Panc1 (cell line): ENCODE measurements at regions not wholly inside any gene's neighbourhood (a gene's known extent, or its start where the extent isn't known, plus 50 kb on each side); places are given as distances from the start of the nearest gene placed in this dataset.
A peak's percentile ranks its signal among the peaks of the same experiment; 100 is the strongest.

Experiments used
- ATAC-seq: fragments of 200-7000 bp; cut with Tn5 transposase; 2 replicates; pipeline ENCODE4 v1.9.1; 2020; ENCODE audit warnings: mild to moderate bottlenecking, moderate library complexity
- BruUV-seq: library from RNA; stranded (reverse); fragments of 400-500 nt; replicated peaks from 2 replicates; lab custom pipeline; 2021; lab: Mats Ljungman, UMichigan
- CTCF ChIA-PET: fragments of 300-600 bp; sonication (Branson Sonifier 250); formaldehyde crosslinking; loops from one replicate; lab custom pipeline; 2022; ENCODE audit warnings: antibody characterized with exemption; lab: Charles Lee
- POLR2A ChIA-PET: fragments of 300-600 bp; sonication (Branson Sonifier 250); formaldehyde crosslinking; loops from one replicate; lab custom pipeline; 2022; ENCODE audit warnings: antibody characterized with exemption; lab: Charles Lee
- DNase-seq: peaks from one replicate; pipeline ENCODE4 v3.0.0-alpha.2; 2010; ENCODE audit warnings: low read depth, low spot score
- H3K27ac ChIP-seq: 2 replicates; pipeline ENCODE4 v1.5.1; 2011; ENCODE audit warnings: mild to moderate bottlenecking, low read length, inconsistent platforms
- H3K27me3 ChIP-seq: fragments of 200-500 bp; sonication (Bioruptor generic); 2 replicates; pipeline ENCODE4 v1.6.0; 2014; ENCODE audit warnings: low read length, inconsistent platforms; ENCODE audit not compliant: control insufficient read depth, insufficient read depth
- H3K36me3 ChIP-seq: fragments of 200-500 bp; sonication (Bioruptor generic); 2 replicates; pipeline ENCODE4 v1.5.1; 2014; ENCODE audit warnings: inconsistent platforms, mild to moderate bottlenecking, low read length, moderate library complexity; ENCODE audit not compliant: control insufficient read depth, insufficient read depth
- H3K4me1 ChIP-seq: 2 replicates; pipeline ENCODE4 v1.5.1; 2011; ENCODE audit warnings: inconsistent platforms, mild to moderate bottlenecking, low read length, moderate library complexity; ENCODE audit not compliant: control insufficient read depth, insufficient read depth
- H3K4me3 ChIP-seq, 2 experiments: 2 replicates each; pipeline ENCODE4 v1.5.1; 2011 to 2012; ENCODE audit warnings: low read depth in 2 of 2, low read length in 2 of 2, mild to moderate bottlenecking in 2 of 2, inconsistent platforms in 1 of 2, moderate library complexity in 1 of 2
- H3K9me3 ChIP-seq: fragments of 200-500 bp; sonication (Bioruptor generic); 2 replicates; pipeline ENCODE4 v1.5.1; 2014; ENCODE audit warnings: low read depth, mild to moderate bottlenecking, inconsistent platforms, low read length, moderate library complexity; ENCODE audit not compliant: control insufficient read depth, insufficient read depth
- POLR2AphosphoS5 ChIP-seq: IDR thresholded peaks from 2 replicates; pipeline ENCODE4 v1.6.1; 2012; ENCODE audit warnings: mild to moderate bottlenecking, low read depth, low read length, moderate library complexity
- TCF7L2 ChIP-seq: IDR thresholded peaks from 2 replicates; pipeline ENCODE4 v1.6.1; 2011; ENCODE audit warnings: mild to moderate bottlenecking, low read depth, low read length, inconsistent platforms
- in situ Hi-C: cut with HindIII; loops from 2 replicates; pipeline ENCODE4 v1.10.0; 2016; ENCODE audit warnings: low sequenced_read_pairs, low pct_unique_long_range_greater_than_20kb
- intact Hi-C: fragments of 100-400 bp; cut with micrococcal nuclease; formaldehyde crosslinking; loops from one replicate; pipeline ENCODE4 v1.10.0; 2022; ENCODE audit not compliant: unreplicated experiment
- TF ChIP-seq, protein P1 (sequence below), 2 experiments: IDR thresholded peaks; 2 replicates each; pipeline ENCODE4 v1.6.1; 2011 to 2012; ENCODE audit warnings: low read depth in 2 of 2, control low read depth in 1 of 2, low read length in 1 of 2, mild to moderate bottlenecking in 1 of 2, moderate library complexity in 1 of 2; ENCODE audit not compliant: insufficient read depth in 1 of 2
- TF ChIP-seq, protein P2 (sequence below): fragments of 450-650 bp; IDR thresholded peaks from 2 replicates; pipeline ENCODE4 v1.5.1; 2017; ENCODE audit warnings: mild to moderate bottlenecking

DNA sequence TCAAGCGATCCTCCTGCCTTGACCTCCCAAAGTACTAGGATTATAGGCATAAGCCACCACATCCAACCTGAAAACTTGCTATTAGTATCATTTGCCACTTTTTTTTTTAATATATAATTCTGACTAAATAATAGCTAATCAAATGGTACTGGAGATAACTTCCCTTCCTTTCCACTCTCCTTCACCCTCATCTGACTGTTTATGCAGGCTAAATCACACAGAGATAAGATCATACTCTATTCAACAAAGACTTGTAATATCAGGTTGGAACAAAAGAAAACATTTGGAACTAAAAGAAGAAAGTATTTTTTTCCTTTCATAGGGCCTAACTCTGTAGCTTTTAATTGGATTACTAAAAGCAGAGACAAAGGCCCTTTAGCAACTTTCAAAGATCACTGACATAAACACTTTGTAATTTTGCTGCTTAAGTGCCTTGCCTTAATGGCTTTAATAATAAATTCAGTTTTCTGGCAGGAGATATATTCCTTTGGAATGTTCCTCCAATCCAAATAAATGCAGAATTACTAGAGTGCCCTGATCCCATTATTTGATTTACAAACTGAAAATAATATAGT, 198.7 kb upstream of the ASCC3 start:
- no peak overlapping the region for H3K4me3 ChIP-seq
- POLR2A ChIA-PET: no interaction called here
- H3K27ac ChIP-seq: peak overlapping the region; percentile 87; the same call in 1 of the 2 replicates
- intact Hi-C loops: no loop called here
- in situ Hi-C loops: no loop called here
- CTCF ChIA-PET: interaction anchor here (0.7 kb wide), 1 partner anchor 29 kb away, joined by 3 read pairs; no protein-coding TSS in a partner anchor
- no peaks in the 10 kb centered on the region for H3K36me3 ChIP-seq
- no peaks in the 10 kb centered on the region for H3K27me3 ChIP-seq
- BruUV-seq: no TSS peak
- ATAC-seq: no peak
- peaks cover 16% of the 10 kb centered on the region for H3K4me1 ChIP-seq
- no peak for DNase-seq
- TF ChIP-seq POLR2AphosphoS5: no peak
- peaks cover 16% of the 10 kb centered on the region for H3K9me3 ChIP-seq

DNA sequence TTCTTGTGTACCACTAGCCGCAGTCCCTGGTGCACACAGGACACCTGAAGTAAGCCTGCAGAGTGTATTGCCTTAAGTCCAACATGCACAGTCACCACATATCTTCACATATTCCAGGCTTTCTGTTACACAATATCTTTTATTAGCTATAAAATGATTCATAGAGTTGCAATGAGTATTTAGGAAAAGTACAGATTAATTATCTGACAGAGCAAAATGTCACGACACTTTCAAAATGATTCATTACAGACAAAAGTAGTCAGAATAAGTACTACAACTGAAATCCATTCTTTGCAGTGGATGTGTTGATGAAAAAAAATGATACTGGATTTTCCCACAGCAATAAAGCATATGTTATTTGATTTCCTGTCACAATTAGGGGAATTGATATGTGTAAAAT, 199.5 kb upstream of the ASCC3 start:
- Histone ChIP-seq H3K4me3 (no peak overlapping the region), H3K27me3 (no peaks in the 10 kb centered on the region), H3K27ac (peak overlapping the region; percentile 87; the same call in 1 of the 2 replicates), H3K4me1 (peaks cover 16% of the 10 kb centered on the region), H3K9me3 (peaks cover 16% of the 10 kb centered on the region), H3K36me3 (no peaks in the 10 kb centered on the region)
- POLR2A ChIA-PET: no interaction called here
- in situ Hi-C loops (no loop called here), intact Hi-C loops (no loop called here)
- CTCF ChIA-PET: no interaction called here
- no peak for TF ChIP-seq POLR2AphosphoS5
- TF ChIP-seq, protein P1, sequence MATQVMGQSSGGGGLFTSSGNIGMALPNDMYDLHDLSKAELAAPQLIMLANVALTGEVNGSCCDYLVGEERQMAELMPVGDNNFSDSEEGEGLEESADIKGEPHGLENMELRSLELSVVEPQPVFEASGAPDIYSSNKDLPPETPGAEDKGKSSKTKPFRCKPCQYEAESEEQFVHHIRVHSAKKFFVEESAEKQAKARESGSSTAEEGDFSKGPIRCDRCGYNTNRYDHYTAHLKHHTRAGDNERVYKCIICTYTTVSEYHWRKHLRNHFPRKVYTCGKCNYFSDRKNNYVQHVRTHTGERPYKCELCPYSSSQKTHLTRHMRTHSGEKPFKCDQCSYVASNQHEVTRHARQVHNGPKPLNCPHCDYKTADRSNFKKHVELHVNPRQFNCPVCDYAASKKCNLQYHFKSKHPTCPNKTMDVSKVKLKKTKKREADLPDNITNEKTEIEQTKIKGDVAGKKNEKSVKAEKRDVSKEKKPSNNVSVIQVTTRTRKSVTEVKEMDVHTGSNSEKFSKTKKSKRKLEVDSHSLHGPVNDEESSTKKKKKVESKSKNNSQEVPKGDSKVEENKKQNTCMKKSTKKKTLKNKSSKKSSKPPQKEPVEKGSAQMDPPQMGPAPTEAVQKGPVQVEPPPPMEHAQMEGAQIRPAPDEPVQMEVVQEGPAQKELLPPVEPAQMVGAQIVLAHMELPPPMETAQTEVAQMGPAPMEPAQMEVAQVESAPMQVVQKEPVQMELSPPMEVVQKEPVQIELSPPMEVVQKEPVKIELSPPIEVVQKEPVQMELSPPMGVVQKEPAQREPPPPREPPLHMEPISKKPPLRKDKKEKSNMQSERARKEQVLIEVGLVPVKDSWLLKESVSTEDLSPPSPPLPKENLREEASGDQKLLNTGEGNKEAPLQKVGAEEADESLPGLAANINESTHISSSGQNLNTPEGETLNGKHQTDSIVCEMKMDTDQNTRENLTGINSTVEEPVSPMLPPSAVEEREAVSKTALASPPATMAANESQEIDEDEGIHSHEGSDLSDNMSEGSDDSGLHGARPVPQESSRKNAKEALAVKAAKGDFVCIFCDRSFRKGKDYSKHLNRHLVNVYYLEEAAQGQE (IDR thresholded peaks at IDR 0.05; ENCODE audit: insufficient read depth in 1 of 2, low read depth in 2 of 2, low read length in 1 of 2): no peak
- no TSS peak for BruUV-seq
- no peak for DNase-seq
- ATAC-seq: peak; percentile 72

DNA sequence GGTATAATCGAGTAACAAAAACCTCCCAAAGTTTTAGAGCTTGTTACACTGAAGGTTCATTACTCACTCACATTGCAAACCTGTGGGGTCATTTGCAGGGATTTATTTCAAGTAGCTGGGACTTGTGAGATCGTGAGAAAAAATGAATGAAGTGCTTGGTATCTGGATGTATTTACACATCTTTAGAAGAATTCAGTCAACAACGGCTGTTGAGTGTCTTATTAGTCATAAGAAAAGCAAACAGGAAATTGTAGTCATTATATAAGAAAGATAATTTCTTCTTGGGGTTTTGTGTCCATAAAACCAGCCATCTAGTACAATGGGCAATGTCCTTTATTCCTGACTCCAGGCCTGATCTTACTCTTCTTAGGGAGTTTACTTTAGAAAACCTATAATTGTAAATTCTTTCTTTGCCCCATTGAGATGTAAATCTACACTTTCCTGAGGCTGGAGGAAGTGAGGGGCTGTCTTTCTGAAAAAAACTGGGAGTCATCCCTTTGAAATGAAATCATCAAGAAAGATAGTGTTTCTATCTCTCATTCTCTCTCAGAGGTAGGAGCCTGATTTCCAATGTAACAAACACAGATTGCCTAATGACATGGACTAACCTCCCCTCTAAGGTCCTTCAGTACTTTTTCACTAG, 202.5 kb upstream of the ASCC3 start:
- CTCF ChIA-PET: no interaction called here
- Histone ChIP-seq H3K4me3 (no peak overlapping the region), H3K9me3 (no peaks in the 10 kb centered on the region; the same call in 1 of the 2 replicates), H3K4me1 (peaks cover 16% of the 10 kb centered on the region), H3K27ac (peak overlapping the region; percentile 87), H3K36me3 (no peaks in the 10 kb centered on the region), H3K27me3 (no peaks in the 10 kb centered on the region)
- POLR2A ChIA-PET: no interaction called here
- peak; percentile 80 for TF ChIP-seq POLR2AphosphoS5
- TF ChIP-seq, protein P2, sequence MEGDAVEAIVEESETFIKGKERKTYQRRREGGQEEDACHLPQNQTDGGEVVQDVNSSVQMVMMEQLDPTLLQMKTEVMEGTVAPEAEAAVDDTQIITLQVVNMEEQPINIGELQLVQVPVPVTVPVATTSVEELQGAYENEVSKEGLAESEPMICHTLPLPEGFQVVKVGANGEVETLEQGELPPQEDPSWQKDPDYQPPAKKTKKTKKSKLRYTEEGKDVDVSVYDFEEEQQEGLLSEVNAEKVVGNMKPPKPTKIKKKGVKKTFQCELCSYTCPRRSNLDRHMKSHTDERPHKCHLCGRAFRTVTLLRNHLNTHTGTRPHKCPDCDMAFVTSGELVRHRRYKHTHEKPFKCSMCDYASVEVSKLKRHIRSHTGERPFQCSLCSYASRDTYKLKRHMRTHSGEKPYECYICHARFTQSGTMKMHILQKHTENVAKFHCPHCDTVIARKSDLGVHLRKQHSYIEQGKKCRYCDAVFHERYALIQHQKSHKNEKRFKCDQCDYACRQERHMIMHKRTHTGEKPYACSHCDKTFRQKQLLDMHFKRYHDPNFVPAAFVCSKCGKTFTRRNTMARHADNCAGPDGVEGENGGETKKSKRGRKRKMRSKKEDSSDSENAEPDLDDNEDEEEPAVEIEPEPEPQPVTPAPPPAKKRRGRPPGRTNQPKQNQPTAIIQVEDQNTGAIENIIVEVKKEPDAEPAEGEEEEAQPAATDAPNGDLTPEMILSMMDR: no peak
- TF ChIP-seq, protein P1 (IDR thresholded peaks at IDR 0.05; ENCODE audit: insufficient read depth in 1 of 2, low read depth in 2 of 2, low read length in 1 of 2): no peak
- peak; percentile 46; the same call in 1 of the 2 replicates for TF ChIP-seq TCF7L2
- in situ Hi-C loops: no loop called here
- BruUV-seq: no TSS peak
- ATAC-seq: peak; percentile 92
- peak; percentile 82 for DNase-seq
- intact Hi-C loops: no loop called here
